Activated T-helper 17 cell treated with anti-CD3 and anti-CD28 coated beads, Interleukin-2, amount 50 U/mL, for 72 hours (primary cell): ENCODE measurements at regions not wholly inside any gene's neighbourhood (a gene's known extent, or its start where the extent isn't known, plus 50 kb on each side); places are given as distances from the start of the nearest gene placed in this dataset.
"Not testable (repeated sequence)": the region's sequence is repeated elsewhere in the genome, so short reads cannot be mapped to it uniquely, and the experiment has no call there.

Source experiments
- ATAC-seq: fragments of 150-1000 bp; cut with Tn5 transposase; replicated peaks from 2 replicates; pipeline ENCODE4 v1.10.0; 2021; ENCODE audit warnings: mild to moderate bottlenecking, moderate library complexity
- H3K27ac Mint-ChIP-seq: one replicate; pipeline ENCODE4 v1.8.0; 2022; ENCODE audit warnings: mixed read lengths
- H3K27me3 Mint-ChIP-seq: one replicate; pipeline ENCODE4 v1.8.0; 2022; ENCODE audit warnings: mixed read lengths
- H3K36me3 Mint-ChIP-seq: one replicate; pipeline ENCODE4 v1.8.0; 2022; ENCODE audit warnings: low read depth, mild to moderate bottlenecking, mixed read lengths
- H3K4me1 Mint-ChIP-seq: one replicate; pipeline ENCODE4 v1.8.0; 2022; ENCODE audit warnings: mixed read lengths
- H3K4me3 Mint-ChIP-seq: one replicate; pipeline ENCODE4 v1.8.0; 2022; ENCODE audit warnings: mild to moderate bottlenecking, mixed read lengths
- H3K9me3 Mint-ChIP-seq: one replicate; pipeline ENCODE4 v1.8.0; 2022; ENCODE audit warnings: mixed read lengths

DNA sequence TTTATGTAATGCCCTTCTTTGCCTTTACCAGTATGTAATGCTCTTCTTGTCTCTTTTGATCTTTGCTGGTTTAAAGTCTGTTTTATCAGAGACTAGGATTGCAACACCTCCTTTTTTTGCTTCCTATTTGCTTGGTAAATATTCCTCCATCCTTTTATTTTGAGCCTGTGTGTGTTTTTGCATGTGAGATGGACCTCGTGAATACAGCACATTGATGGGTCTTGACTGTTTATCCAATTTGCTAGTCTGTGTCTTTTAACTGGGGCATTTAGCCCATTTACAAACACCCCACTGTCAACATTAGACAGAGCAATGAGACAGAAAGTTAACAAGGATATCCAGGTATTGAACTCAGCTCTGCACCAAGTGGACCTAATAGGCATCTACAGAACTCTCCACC, 128.9 kb upstream of the ST6GALNAC5 start:
- H3K36me3 Mint-ChIP-seq, ATAC-seq, H3K4me3 Mint-ChIP-seq, H3K4me1 Mint-ChIP-seq, H3K9me3 Mint-ChIP-seq, H3K27ac Mint-ChIP-seq, H3K27me3 Mint-ChIP-seq: not testable (repeated sequence)

DNA sequence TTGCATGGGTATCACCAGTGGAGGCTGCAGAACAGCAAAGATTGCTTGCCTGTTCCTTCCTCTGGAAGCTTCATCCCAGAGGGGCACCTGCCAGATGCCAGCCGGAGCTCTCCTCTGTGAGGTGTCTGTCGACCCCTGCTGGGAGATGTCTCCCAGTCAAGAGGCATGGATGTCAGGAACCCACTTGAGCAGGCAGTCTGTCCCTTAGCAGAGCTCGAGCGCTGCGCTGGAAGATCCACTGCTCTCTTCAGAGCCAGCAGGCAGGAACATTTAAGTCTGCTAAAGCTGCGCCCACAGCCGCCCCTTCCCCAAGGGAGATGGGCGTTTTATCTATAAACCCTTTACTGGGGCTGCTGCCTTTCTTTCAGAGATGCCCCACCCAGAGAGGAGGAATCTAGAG, 126.3 kb upstream of the ST6GALNAC5 start:
- H3K36me3 Mint-ChIP-seq, H3K27ac Mint-ChIP-seq, H3K9me3 Mint-ChIP-seq, ATAC-seq, H3K4me1 Mint-ChIP-seq, H3K4me3 Mint-ChIP-seq: not testable (repeated sequence)
- H3K27me3 Mint-ChIP-seq = peaks cover 14% of the 10 kb centered on the region

DNA sequence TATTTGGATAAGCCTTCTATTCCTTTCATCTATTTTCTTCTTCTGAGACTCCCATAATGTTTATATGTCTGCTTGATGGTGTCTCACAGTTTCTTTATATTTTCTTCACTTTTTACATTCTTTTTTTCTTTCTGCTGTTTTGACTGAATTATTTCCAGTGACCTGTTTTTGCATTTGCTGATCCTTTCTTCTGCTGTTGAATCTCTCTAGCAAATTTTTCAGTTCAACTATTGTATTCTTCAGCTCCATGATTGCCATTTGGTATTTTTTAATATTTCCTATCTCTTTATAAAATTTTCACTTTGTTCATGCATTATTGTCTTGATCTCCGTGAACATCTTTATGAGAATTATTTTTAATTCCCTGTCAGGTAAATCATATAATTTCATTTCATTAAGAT, 122.3 kb upstream of the ST6GALNAC5 start:
- no peak overlapping the region for H3K4me3 Mint-ChIP-seq
- H3K4me1 Mint-ChIP-seq = no peaks in the 10 kb centered on the region
- H3K27me3 Mint-ChIP-seq = peaks cover 25% of the 10 kb centered on the region
- no peak overlapping the region for H3K27ac Mint-ChIP-seq
- H3K36me3 Mint-ChIP-seq = no peaks in the 10 kb centered on the region
- H3K9me3 Mint-ChIP-seq = peaks cover 22% of the 10 kb centered on the region
- no peak for ATAC-seq

DNA sequence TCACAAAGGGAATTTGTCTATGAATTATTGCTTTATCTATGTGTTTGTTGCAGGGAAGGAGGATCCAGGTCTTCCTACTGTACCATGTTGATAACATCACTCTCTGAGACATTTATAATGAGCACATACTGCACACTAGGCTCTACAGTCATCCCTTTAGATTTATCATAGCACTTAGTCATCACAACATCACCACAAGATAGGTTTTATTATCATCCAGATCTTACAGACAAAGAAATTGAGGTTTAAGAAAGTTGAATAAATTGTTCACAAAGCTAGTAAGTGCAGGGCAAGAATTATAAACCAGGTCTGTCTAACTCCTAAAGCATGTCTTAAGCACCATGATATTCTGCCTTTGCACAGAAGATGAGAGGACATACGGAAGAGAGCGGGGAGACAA, 121.1 kb upstream of the ST6GALNAC5 start:
- no peaks in the 10 kb centered on the region for H3K36me3 Mint-ChIP-seq
- H3K27me3 Mint-ChIP-seq = peaks cover 30% of the 10 kb centered on the region
- no peak overlapping the region for H3K27ac Mint-ChIP-seq
- H3K4me3 Mint-ChIP-seq = no peak overlapping the region
- H3K9me3 Mint-ChIP-seq = peaks cover 22% of the 10 kb centered on the region
- ATAC-seq = no peak
- H3K4me1 Mint-ChIP-seq = no peaks in the 10 kb centered on the region

DNA sequence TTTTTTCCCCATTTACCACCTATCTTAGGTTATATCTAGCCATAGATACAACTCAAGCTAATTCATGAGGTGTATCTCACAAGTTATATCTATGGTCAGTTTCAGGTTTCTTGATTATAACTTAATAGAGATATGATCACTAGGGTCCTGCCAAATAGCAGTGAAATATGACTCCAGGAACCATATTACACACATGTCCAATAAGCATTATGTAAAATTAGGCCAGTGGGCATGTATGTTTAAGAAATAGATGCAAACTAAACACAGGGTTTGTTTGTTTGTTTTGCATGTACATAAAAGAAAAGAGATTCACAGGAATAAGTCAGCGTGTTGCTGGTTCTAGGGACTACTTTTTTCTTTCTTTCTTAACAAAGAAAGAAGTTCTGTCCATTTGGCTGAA, 112.5 kb upstream of the ST6GALNAC5 start:
- no peak for ATAC-seq

DNA sequence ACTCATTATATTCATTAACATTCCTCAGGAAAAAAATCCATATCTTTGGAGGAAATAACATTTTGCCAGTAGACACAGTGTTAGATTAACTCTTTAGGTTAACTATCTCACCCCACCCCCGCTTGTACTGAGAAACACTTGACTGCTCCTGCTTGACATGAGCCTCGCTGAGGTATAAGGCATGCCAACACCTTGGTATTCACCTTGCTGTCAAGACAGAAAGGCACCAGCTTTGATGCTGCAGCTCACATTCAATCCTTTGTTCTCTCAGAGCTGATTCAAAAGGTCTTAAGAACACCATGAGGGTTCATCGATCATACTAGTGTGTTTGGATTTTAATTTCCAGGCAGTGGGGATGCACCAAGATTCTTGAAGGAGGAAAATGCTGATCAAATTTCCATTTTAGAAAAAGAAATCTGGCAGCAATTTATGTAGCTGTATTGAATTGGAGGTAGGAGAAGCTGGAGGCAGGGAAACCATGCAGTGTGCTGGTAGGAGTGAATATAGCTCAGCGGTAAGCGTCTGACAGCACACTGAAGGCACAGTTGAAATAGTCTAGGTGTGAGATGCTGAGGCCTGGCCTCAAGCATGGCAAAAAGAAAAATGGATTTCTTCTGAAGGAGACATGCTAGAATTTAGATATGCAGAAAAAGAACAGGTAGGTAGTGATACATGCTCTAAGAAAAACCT, 108.0 kb upstream of the ST6GALNAC5 start:
- no peak for ATAC-seq
- no peak overlapping the region for H3K27ac Mint-ChIP-seq
- no peak overlapping the region for H3K4me3 Mint-ChIP-seq
- H3K27me3 Mint-ChIP-seq = no peaks in the 10 kb centered on the region
- H3K36me3 Mint-ChIP-seq = no peaks in the 10 kb centered on the region
- no peaks in the 10 kb centered on the region for H3K9me3 Mint-ChIP-seq
- no peaks in the 10 kb centered on the region for H3K4me1 Mint-ChIP-seq

More for the DNA sequence above, 112.5 kb upstream of the ST6GALNAC5 start:
- Mint-ChIP-seq H3K27ac (no peak overlapping the region), H3K4me3 (no peak overlapping the region), H3K9me3 (no peaks in the 10 kb centered on the region), H3K4me1 (no peaks in the 10 kb centered on the region), H3K36me3 (no peaks in the 10 kb centered on the region), H3K27me3 (peaks cover 9% of the 10 kb centered on the region)

DNA sequence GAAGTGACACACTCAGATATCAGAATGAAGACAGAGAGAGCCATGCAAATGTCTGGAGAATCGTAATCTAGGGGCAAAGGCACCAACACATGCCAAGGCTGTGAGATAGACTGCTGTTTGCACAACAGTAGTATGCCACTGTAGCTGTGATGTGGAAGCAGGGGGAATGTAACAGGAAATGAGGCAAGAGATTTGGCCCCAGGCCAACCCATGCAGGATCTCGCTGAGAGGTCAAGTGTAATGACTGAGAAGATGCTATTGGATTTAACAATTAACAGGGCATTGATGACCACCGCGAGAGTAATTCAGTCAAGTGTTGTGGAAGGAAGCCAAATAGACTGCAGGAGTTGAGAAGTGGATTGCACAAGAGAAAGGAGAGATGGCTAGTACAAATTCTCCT, 107.3 kb upstream of the ST6GALNAC5 start:
- no peak for ATAC-seq
- H3K27me3 Mint-ChIP-seq = no peaks in the 10 kb centered on the region
- H3K4me3 Mint-ChIP-seq = no peak overlapping the region
- no peak overlapping the region for H3K27ac Mint-ChIP-seq
- H3K4me1 Mint-ChIP-seq = no peaks in the 10 kb centered on the region
- H3K9me3 Mint-ChIP-seq = no peaks in the 10 kb centered on the region
- no peaks in the 10 kb centered on the region for H3K36me3 Mint-ChIP-seq

DNA sequence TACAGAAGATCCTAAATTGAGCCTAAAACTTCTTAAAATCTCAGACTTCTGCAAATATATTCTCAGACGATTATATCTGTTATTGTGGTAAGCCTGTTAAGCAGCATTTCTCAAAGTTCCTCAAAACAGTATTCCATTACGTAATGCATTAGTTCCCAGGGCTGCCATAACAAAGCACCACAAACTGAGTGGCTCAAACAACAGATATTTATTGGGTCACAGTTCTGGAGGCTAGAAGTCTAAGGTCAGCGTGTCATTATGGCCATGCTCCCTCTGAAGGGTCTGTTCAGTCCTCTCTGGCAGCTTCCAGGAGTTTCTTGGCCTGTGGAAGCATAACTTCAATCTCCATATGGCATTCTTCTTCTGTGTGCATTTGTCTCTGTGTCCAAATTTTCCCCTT, 103.5 kb upstream of the ST6GALNAC5 start:
- no peak overlapping the region for H3K4me3 Mint-ChIP-seq
- peaks cover 11% of the 10 kb centered on the region for H3K27me3 Mint-ChIP-seq
- H3K36me3 Mint-ChIP-seq = no peaks in the 10 kb centered on the region
- no peak overlapping the region for H3K27ac Mint-ChIP-seq
- ATAC-seq = no peak
- H3K4me1 Mint-ChIP-seq = no peaks in the 10 kb centered on the region
- no peaks in the 10 kb centered on the region for H3K9me3 Mint-ChIP-seq

DNA sequence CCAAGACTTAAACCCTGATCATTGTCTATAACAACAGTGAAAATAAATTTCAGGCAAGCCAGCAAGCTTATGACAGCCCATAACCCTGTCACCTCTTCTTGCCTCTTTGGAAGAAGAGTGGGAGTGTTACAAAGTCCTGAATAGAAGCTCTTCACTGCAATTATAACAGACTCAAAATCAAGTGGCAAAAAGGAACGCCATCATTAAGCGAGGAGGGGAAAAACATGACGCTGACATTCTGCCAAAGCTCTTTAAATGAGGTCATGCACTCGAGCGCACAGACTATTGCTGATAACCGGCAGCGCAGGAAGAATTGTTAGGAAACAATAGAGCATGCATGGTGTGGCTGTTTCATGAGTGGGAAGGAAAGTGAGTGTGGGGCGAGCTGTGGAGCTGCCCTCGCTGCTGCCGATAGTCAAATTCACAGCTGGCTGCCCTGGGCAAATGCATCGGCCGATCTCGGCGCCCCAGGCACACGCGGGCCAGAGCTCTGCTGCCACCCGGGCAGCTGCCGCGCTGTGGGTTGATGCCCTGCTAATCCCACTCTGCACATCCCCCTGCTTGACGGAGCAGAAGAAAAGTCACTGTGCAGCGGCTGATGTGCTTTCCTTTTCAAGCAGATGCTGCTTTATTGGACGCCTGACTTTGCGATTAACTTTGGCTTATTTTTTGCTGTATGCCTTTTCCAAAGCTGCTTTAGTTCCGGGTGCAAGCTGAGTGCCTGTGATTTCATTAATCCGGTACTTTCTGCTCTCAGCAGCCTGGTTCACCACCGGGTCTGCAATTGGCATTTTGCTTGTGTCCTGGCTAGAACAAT, 102.4 kb upstream of the ST6GALNAC5 start:
- ATAC-seq = no peak
- Mint-ChIP-seq H3K4me3 (no peak overlapping the region), H3K36me3 (no peaks in the 10 kb centered on the region), H3K27ac (no peak overlapping the region), H3K27me3 (peaks cover 11% of the 10 kb centered on the region), H3K9me3 (no peaks in the 10 kb centered on the region), H3K4me1 (no peaks in the 10 kb centered on the region)

DNA sequence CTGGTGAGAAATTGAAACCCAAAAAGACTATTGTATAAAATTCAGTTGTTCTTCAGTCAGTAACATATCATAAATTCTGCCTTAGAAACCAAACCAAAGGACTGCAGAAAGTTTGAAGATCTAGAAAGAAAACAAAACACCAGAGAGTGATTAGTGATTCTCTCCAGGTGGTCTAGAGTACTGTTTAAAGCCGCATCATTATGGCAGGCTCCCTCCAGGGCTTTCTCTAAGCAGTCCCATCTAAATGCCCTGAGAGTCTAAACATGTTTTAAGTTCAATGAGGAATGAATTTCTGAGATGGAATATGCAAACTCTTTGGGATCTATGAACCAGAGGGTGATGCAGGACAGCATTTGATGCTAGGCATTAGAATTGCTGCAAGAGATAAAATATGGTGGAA, 100.9 kb upstream of the ST6GALNAC5 start:
- H3K4me1 Mint-ChIP-seq = no peaks in the 10 kb centered on the region
- no peak for ATAC-seq
- H3K4me3 Mint-ChIP-seq = no peak overlapping the region
- H3K27ac Mint-ChIP-seq = no peak overlapping the region
- no peaks in the 10 kb centered on the region for H3K36me3 Mint-ChIP-seq
- no peaks in the 10 kb centered on the region for H3K9me3 Mint-ChIP-seq
- peaks cover 11% of the 10 kb centered on the region for H3K27me3 Mint-ChIP-seq

DNA sequence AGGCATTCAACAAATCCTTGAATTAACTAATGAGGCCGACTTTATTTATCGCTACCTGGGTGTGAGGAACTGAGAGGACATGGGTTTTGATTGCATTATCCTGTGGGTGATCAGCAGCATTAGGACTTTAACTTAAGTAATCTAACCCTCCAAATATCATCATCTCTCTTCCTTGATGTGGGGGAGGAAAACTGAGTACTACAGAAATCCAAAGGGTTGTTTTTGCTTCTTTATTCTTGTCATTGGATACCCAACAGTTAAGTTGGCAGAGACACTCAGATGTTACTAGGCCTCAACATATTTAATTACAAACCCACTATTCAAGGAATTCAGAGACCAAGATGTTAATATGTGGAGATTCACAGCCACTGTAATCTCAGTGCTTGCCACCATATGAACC, 97.4 kb upstream of the ST6GALNAC5 start:
- Mint-ChIP-seq H3K4me1 (no peaks in the 10 kb centered on the region), H3K36me3 (no peaks in the 10 kb centered on the region), H3K27me3 (peaks cover 11% of the 10 kb centered on the region), H3K9me3 (no peaks in the 10 kb centered on the region), H3K27ac (no peak overlapping the region), H3K4me3 (no peak overlapping the region)
- ATAC-seq = no peak

DNA sequence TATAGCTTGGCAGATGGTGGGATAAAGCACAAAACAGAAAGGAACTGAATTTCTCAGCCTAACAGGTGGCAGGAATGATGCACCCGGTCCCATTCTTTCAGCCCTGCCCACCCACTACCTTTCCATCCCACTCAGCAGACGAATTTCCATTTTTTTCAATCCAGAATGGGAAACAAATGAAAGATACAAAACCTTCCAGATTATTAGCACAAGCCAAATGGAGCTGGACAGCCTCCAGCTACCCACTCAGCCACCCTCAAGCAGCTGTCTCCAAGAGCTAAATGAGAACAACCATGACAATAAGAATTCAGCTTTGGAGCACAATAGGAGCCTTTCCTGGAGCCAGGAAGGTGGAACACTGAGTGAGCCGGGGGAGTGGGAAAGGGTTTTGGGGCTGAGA, 96.3 kb upstream of the ST6GALNAC5 start:
- Mint-ChIP-seq H3K4me3 (no peak overlapping the region), H3K4me1 (no peaks in the 10 kb centered on the region), H3K27ac (no peak overlapping the region), H3K27me3 (peaks cover 7% of the 10 kb centered on the region), H3K9me3 (no peaks in the 10 kb centered on the region), H3K36me3 (no peaks in the 10 kb centered on the region)
- ATAC-seq = no peak

DNA sequence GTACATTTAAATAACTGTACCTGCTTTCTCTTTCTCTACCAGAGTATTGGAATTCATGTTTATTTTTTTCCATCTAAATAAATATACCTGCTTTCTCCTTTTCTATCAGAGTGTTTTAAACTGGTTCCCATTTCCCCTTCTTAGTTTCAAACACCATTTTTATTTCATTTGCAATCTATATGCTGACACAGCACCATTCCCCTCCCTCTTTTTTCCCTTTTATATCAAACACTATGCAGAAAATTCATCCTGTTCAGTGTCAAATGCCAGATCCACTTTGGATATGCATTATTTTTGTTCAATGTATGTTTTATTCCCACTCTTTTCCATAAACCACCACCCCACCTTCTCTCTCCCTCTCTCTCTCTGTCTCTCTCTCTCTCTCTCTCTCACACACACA, 85.8 kb upstream of the ST6GALNAC5 start:
- no peaks in the 10 kb centered on the region for H3K36me3 Mint-ChIP-seq
- no peaks in the 10 kb centered on the region for H3K4me1 Mint-ChIP-seq
- H3K27me3 Mint-ChIP-seq = peaks cover 4% of the 10 kb centered on the region
- H3K27ac Mint-ChIP-seq = no peak overlapping the region
- H3K4me3 Mint-ChIP-seq = no peak overlapping the region
- ATAC-seq = no peak
- H3K9me3 Mint-ChIP-seq = peaks cover 3% of the 10 kb centered on the region

DNA sequence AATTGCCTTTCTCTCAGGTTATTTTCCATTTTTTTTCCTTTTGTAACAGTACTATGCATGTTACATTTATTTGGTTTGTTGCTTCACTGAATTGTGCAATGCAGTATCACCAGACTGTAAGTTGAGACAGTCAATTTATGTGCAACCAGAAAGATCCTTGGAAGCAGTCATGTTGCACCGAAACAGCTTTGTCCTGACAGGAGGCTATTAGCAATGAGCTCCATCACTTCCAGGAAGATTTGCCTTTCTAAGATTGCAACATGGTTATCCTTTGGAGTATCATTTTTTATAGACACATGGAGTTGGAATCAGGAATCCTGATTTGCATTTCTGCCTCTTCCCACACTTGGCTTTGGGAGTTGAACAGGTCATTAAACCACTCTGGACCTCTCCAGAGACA, 84.5 kb upstream of the ST6GALNAC5 start:
- no peaks in the 10 kb centered on the region for H3K36me3 Mint-ChIP-seq
- peaks cover 3% of the 10 kb centered on the region for H3K9me3 Mint-ChIP-seq
- H3K4me1 Mint-ChIP-seq = no peaks in the 10 kb centered on the region
- H3K27ac Mint-ChIP-seq = no peak overlapping the region
- no peak overlapping the region for H3K4me3 Mint-ChIP-seq
- no peak for ATAC-seq
- peaks cover 4% of the 10 kb centered on the region for H3K27me3 Mint-ChIP-seq

DNA sequence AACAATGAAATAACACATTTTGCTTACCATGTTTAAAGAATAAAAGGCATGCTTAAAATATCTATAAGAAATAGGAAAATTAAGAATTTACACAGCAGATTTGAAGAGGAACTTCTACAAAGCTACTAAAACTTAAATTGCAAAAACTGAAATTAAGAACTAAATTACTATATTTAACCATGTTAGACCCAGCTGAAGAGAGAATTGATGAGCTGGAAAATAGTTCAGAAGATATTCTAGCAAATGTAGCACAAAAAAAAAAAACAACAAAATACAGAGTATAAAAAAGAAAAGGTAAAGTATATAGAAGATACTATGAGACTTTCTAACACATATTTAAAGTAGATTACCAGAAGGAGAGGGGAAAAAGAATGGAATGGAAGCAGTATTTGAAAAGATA, 82.8 kb upstream of the ST6GALNAC5 start:
- Mint-ChIP-seq H3K27ac (no peak overlapping the region), H3K36me3 (no peaks in the 10 kb centered on the region), H3K4me1 (no peaks in the 10 kb centered on the region), H3K27me3 (peaks cover 4% of the 10 kb centered on the region), H3K4me3 (no peak overlapping the region), H3K9me3 (peaks cover 3% of the 10 kb centered on the region)
- ATAC-seq = no peak
